HG03432 (cell line): ENCODE measurements at regions not wholly inside any gene's neighbourhood (a gene's known extent, or its start where the extent isn't known, plus 50 kb on each side); places are given as distances from the start of the nearest gene placed in this dataset.
"Not testable (repeated sequence)": the region's sequence is repeated elsewhere in the genome, so short reads cannot be mapped to it uniquely, and the experiment has no call there.

Source experiments
- ATAC-seq: cut with Tn5 transposase; IDR thresholded peaks from one replicate; pipeline ENCODE4 v1.9.1; 2021; ENCODE audit warnings: mild to moderate bottlenecking, moderate library complexity; ENCODE audit not compliant: unreplicated experiment

- ATAC-seq, result not testable (repeated sequence)
Measured at GRCh38 chr5:177863822-177864446, 81.2 kb upstream of the FAM153A start.

GRCh38 chr5:177857642-177858200, 75.0 kb upstream of the FAM153A start:
- ATAC-seq, result not testable (repeated sequence)

- not testable (repeated sequence) for ATAC-seq
Measured at GRCh38 chr5:177856474-177856873, 73.8 kb upstream of the FAM153A start.

DNA sequence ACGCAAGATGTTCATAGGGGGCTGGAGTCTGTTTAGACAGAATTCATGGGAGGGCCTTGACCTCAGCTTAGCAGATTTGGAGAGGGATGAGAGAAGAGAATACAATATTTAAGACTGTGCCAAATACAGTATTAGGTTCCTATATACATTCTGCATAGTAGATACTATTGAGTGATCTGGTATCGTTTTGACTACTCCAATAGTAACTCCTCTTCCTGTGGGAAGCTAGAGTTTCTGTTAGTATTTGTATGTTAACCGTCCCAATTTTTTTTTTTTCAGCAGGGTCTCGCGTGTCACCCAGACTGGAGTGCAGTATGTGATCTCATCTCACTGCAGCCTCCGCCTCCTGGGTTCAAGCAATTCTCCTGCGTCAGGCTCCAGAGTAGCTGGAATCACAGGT, 65.2 kb upstream of the FAM153A start:
- not testable (repeated sequence) for ATAC-seq

DNA sequence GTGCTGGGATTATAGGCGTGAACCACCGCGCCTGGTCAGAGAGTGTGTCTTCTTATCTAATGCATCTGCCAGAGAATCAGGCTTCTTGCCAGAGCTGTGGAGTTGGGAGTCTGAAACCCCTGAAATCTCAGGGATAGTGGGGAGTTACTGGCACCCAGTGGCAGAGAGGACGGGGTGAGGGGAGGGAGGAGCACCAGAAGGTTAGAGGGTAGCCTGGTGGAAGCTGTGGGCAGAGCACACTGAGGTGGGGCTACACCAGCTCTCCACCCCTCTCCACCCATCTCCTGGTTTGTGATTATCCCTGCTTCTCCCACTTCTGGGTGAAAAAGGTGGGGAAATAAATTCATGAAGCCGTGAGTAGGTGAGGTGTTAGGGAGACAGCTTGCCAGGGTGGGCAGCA, 63.9 kb upstream of the FAM153A start:
- ATAC-seq, result not testable (repeated sequence)

- ATAC-seq, result not testable (repeated sequence)
Measured at GRCh38 chr5:177845906-177846305, 63.2 kb upstream of the FAM153A start.

DNA sequence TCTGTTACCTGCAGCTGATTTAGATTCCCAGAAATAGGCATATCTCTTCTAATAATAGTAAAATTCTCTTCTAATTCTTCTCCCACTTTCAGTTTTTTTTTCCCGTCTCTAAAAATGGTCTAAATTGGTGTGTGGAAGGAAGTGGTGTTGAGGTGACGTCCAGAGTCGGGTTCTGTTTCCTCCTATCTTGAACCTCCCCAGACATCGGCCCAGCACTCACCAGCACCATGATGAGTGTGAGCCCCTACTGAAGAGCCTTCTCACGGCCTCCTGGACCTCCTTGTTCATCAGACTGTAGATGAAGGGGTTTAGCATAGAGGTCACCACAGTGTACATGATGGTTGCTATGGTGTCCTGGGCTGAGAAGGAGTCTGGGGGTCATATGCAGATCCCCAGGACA, 53.5 kb upstream of the FAM153A start:
- ATAC-seq, result not testable (repeated sequence)
